GM10266 (cell line): ENCODE measurements at regions not wholly inside any gene's neighbourhood (a gene's known extent, or its start where the extent isn't known, plus 50 kb on each side); places are given as distances from the start of the nearest gene placed in this dataset.
A peak's percentile ranks its signal among the peaks of the same experiment; 100 is the strongest.

Experiments
- DNase-seq: peaks from one replicate; pipeline ENCODE4 v3.0.0; 2012; ENCODE audit errors: extremely low spot score
- TF ChIP-seq, protein P1 (sequence below): IDR thresholded peaks from 2 replicates; pipeline ENCODE4 v1.5.1; 2012; ENCODE audit warnings: mild to moderate bottlenecking, low read depth; ENCODE audit not compliant: control insufficient read depth, insufficient read depth; ENCODE audit errors: missing control alignments

DNA sequence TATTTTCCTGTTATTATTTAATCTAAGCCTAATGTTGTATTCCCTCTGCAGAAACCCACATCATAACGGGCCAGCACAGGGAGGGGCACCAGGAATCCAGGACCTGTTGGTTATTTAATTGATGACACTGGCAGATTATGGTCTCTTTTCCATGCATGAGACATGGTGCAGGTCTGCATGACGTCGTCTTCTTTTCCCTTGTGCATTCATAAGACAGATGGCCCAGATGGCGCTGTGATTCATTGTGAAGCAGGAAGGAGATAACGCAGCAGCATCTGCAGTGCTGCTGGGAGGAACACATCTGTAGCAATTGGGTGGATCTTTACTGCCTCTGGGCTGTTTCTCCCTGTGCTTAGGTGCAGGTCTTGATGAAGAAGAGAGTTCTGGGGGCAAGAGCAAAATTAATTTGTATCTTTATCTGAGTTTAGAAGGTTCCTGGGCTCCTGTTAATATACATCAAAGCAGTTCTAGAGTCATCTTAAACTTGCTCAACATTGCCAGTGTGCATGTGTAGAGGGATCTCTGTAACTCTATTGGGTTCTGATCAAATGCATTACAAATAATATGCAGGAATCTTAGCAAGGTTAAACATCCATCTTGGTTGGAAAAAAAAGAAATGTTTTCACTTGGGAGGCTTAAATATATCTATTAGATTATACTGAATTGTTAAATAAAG is 176.1 kb downstream of the PCSK1 start:
- TF ChIP-seq, protein P1, sequence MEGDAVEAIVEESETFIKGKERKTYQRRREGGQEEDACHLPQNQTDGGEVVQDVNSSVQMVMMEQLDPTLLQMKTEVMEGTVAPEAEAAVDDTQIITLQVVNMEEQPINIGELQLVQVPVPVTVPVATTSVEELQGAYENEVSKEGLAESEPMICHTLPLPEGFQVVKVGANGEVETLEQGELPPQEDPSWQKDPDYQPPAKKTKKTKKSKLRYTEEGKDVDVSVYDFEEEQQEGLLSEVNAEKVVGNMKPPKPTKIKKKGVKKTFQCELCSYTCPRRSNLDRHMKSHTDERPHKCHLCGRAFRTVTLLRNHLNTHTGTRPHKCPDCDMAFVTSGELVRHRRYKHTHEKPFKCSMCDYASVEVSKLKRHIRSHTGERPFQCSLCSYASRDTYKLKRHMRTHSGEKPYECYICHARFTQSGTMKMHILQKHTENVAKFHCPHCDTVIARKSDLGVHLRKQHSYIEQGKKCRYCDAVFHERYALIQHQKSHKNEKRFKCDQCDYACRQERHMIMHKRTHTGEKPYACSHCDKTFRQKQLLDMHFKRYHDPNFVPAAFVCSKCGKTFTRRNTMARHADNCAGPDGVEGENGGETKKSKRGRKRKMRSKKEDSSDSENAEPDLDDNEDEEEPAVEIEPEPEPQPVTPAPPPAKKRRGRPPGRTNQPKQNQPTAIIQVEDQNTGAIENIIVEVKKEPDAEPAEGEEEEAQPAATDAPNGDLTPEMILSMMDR: no peak
- peak; percentile 17 for DNase-seq

DNA sequence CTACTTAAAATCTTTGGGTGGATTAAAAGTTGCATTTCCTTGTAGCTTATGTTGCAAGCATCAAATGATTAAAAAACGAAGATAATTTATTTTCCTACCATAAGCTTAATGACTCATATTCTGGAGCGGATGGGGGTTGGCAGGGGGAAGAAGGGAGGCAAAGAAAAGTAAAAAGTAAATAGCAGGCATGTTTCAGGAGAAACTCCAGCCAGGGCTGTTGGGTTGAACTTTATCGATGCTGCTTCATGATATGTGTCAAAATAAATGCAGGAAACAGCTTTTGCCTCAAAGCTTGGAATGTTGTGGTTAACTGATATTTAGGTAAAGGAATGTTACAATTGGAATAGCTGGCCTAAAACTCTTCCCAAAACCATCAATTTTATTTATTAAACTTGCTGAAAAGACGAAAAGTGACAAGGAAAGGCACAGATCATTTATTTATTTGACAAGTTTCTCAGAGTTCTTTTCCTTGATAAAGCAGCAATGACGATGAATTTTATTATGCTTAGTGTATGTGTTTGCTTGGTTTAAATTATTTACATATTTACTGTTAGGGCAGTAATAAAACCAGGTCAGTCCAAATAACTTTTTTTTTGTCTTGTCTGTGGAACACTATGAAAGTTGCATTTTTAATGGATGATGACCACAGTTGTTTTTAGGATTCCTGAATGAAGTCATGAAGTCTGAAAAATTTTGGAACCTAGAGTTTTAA is 177.9 kb downstream of the PCSK1 start:
- no peak for DNase-seq
- TF ChIP-seq, protein P1: no peak

DNA sequence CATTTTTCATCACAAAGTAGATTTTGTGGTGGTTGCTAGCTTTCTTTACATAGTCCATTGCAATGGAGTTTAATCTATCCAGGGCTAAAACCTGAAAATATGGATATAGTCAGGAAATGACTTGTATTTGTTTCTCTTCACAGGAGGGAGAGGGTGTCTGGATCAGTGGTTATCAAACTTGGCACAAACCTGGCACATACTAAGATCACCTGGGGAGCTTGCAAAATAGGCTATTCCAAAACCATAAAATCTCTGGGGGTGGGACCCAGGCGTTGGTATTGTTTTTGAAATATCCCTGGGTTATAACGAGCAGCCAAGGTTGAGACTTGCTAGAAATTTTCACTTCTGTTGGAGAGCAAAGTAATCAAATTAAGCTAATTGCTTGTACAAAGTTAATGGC is 179.9 kb downstream of the PCSK1 start:
- DNase-seq: no peak
- TF ChIP-seq, protein P1: no peak

DNA sequence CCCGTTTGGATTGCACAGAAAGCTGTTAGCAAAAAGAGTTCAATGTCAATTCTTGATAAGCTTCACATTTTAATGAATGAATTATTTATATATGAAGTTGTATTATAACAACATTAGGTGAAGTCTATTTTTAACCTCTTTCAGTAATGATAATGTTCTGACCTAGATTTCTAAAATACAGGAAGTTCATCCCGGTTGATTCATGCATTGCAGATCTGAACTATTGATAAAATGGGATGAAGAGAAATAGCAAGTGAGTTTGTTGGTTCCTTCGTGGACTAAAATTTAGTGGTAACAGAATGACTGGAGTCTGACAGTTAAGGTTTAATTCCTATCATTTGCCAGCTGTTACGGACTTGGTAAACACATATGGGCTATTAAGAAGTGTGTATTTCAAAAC is 180.5 kb downstream of the PCSK1 start:
- DNase-seq: no peak
- TF ChIP-seq, protein P1: no peak

DNA sequence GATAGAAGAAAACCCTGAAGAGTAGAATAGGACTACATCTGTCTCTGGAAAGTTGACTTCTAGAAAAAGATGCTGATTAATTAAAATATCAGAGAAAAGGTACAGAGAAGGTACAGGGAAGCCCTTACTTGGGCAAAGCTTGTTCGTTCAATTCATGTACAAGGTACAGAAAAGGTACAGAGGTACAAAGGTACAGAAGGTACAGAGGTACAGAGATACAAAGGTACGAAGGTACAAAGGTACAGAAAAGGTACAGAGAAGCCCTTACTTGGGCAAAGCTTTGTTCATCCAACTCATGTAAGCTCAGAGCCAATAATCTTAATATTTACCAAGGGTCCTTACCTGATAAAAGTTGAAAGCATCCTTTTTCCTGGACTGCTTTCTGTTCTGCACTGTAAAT is 182.3 kb downstream of the PCSK1 start:
- DNase-seq: no peak
- TF ChIP-seq, protein P1: no peak

DNA sequence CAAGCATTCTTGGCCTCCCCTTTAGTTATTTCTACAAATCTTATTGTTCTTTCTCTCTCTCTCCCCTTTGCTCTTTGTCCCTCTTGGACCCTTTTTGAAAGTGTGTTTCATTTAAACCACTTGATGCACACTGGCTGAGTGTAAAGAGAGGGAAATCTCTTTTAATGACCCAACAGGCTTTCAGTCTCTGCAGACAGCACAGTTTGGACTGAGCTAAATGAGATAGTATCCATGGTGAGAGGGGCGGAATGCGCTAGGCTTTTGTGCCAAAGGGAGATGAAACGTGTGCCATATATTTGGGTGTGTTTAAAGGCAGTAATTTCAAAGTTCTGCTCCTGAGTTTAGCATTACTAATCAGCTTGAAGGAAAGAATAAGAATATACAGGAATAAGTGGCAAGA is 184.9 kb downstream of the PCSK1 start:
- no peak for DNase-seq
- TF ChIP-seq, protein P1: no peak

DNA sequence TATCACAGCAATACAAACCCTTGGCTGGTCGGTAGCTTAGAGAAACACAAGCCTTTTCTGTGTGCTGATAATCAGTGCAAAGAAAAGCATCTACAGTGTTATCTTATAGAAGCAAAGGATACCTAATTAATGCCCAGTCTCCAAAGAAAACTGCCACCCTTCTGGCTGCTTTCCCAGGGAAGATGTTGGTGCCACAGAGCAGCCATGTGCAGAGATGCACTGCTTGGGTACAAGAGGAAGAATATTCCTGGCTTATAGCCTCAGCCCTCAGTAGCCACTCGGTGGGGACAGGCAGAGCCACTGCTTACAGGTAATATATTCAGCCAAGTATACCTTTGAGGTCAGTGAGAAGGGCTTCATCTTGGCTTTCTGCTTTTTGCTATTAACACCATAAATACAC is 185.3 kb downstream of the PCSK1 start:
- DNase-seq: no peak
- TF ChIP-seq, protein P1: no peak
